ENCODE measurements at regions not wholly inside any gene's neighbourhood (a gene's known extent, or its start where the extent isn't known, plus 50 kb on each side); places are given as distances from the start of the nearest gene placed in this dataset.

DNA sequence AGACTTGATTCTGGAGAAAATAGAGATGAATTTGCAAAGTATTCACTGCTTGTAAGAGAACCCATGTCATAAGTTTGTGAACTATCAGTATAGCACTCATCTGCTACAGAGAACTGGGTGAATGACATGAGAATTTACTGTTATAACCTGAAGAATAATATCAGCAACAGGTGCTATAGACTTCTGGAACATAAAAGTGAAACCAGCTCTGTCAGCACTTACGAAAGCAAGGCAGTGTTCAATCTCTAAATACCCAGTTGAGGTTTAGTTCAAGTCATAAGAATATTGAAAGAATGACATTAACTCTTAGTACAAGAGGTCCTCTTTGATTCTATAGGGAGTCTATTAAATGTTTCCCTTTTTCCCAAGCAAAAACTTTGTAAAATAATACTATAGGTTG is 232.9 kb upstream of the ANKRD50 start:
- H3K9me3 ChIP-seq (ENCODE audit: control insufficient read depth in 4 of 4, insufficient read depth in 3 of 4, low read length in 3 of 4): no peaks in the 10 kb centered on the region
- no peak overlapping the region for H3K27ac ChIP-seq (ENCODE audit: low read depth in 1 of 2, low read length in 1 of 2)
- ATAC-seq (ENCODE audit: insufficient read depth, low FRiP score): no peak
- H3K4me3 ChIP-seq: no peak overlapping the region
- H3K9ac ChIP-seq (ENCODE audit: insufficient read depth in 1 of 2, low read length in 2 of 2): no peak overlapping the region
- TF ChIP-seq, protein P1, sequence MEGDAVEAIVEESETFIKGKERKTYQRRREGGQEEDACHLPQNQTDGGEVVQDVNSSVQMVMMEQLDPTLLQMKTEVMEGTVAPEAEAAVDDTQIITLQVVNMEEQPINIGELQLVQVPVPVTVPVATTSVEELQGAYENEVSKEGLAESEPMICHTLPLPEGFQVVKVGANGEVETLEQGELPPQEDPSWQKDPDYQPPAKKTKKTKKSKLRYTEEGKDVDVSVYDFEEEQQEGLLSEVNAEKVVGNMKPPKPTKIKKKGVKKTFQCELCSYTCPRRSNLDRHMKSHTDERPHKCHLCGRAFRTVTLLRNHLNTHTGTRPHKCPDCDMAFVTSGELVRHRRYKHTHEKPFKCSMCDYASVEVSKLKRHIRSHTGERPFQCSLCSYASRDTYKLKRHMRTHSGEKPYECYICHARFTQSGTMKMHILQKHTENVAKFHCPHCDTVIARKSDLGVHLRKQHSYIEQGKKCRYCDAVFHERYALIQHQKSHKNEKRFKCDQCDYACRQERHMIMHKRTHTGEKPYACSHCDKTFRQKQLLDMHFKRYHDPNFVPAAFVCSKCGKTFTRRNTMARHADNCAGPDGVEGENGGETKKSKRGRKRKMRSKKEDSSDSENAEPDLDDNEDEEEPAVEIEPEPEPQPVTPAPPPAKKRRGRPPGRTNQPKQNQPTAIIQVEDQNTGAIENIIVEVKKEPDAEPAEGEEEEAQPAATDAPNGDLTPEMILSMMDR (IDR thresholded peaks at IDR 0.05; ENCODE audit: control extremely low read depth, extremely low read depth): no peak
- DNase-seq: no peak
- WGBS, 2 donors: 68 to 86% methylated on average over 1 of the region's 1 CpG
- peaks cover 0 to 2% (median under 1%) of the 10 kb centered on the region in 3 donors for H3K27me3 ChIP-seq (ENCODE audit: control insufficient read depth in 3 of 3, insufficient read depth in 3 of 3, low read length in 2 of 3)
- peaks cover 0 to 5% (median 3%) of the 10 kb centered on the region in 5 donors for H3K4me1 ChIP-seq (ENCODE audit: control insufficient read depth in 5 of 5, insufficient read depth in 5 of 5, low read length in 5 of 5)
- no peaks in the 10 kb centered on the region for H3K36me3 ChIP-seq (ENCODE audit: control insufficient read depth in 4 of 4, insufficient read depth in 4 of 4, low read length in 4 of 4)

DNA sequence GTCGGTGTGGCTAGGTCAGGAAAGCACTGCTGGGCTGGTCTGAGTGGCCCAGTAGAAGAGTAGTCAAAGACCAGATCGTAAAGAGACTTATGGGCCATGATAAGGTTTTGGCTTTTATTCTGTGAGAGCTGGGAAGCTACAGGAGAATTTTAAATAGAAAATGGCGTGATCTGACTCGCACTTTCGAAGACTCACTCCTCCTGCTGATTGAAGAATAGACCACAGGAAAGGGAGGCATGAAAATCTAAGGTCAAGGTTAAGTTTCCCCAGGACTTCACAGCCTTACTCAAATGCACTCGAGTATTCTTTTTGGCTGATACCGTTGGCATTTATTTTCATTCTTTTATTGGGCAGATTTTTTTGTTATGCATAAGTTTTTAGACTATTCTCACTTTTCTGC is 231.4 kb upstream of the ANKRD50 start:
- DNase-seq (no peak), ATAC-seq (ENCODE audit: insufficient read depth, low FRiP score) (no peak)
- no peak overlapping the region for H3K4me3 ChIP-seq
- H3K9ac ChIP-seq (ENCODE audit: insufficient read depth in 1 of 2, low read length in 2 of 2): no peak overlapping the region
- TF ChIP-seq, protein P1 (IDR thresholded peaks at IDR 0.05; ENCODE audit: control extremely low read depth, extremely low read depth): no peak
- H3K9me3 ChIP-seq (ENCODE audit: control insufficient read depth in 4 of 4, insufficient read depth in 3 of 4, low read length in 3 of 4): no peaks in the 10 kb centered on the region
- no peak overlapping the region for H3K27ac ChIP-seq (ENCODE audit: low read depth in 1 of 2, low read length in 1 of 2)
- no peaks in the 10 kb centered on the region for H3K36me3 ChIP-seq (ENCODE audit: control insufficient read depth in 4 of 4, insufficient read depth in 4 of 4, low read length in 4 of 4)
- H3K4me1 ChIP-seq (ENCODE audit: control insufficient read depth in 5 of 5, insufficient read depth in 5 of 5, low read length in 5 of 5): peaks cover 0 to 5% (median 2%) of the 10 kb centered on the region in 5 donors
- peaks cover 0 to 8% (median 2%) of the 10 kb centered on the region in 3 donors for H3K27me3 ChIP-seq (ENCODE audit: control insufficient read depth in 3 of 3, insufficient read depth in 3 of 3, low read length in 2 of 3)
- 85 to 93% methylated on average over 7 of the region's 7 CpGs for WGBS, 2 donors

DNA sequence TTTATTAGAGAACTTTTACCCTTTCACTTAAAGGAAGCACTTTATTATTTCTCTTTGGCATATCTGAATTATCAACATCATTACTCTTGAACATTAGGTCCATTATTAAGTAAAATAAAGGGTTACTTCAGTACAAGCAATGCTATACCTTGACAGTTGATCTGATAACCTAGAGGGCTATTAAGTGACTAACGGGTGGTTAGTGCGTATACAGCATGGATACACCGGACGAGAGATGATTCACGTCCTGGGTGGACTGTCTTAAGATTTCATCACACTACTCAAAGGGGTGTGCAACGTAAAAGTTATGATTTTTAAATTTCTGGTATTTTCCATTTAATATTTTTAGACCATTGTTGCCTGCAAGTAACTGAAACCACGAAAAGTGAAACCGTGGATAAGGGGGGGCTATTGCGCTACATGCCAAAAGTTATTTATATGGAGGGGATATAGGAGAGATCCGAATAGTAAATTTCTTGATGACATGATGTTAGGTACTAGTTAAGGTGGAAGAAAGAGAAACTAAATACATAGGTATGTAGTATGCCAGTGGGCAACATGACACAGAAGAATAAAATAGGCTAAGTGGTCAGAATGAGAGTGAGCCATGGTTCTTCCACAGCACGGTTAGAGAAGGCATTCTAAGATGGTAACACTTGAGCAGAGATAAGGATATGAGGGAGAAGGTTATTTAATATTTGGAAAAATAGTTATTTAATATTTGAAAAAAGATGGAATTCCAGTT is 230.8 kb upstream of the ANKRD50 start:
- TF ChIP-seq, protein P1 (IDR thresholded peaks at IDR 0.05; ENCODE audit: control extremely low read depth, extremely low read depth): no peak
- Histone ChIP-seq H3K9me3 (ENCODE audit: control insufficient read depth in 4 of 4, insufficient read depth in 3 of 4, low read length in 3 of 4) (no peaks in the 10 kb centered on the region), H3K27ac (ENCODE audit: low read depth in 1 of 2, low read length in 1 of 2) (no peak overlapping the region), H3K4me3 (no peak overlapping the region), H3K4me1 (ENCODE audit: control insufficient read depth in 5 of 5, insufficient read depth in 5 of 5, low read length in 5 of 5) (peaks cover 0 to 5% (median 0%) of the 10 kb centered on the region in 5 donors), H3K9ac (ENCODE audit: insufficient read depth in 1 of 2, low read length in 2 of 2) (no peak overlapping the region), H3K27me3 (ENCODE audit: control insufficient read depth in 3 of 3, insufficient read depth in 3 of 3, low read length in 2 of 3) (peaks cover 0 to 10% (median 7%) of the 10 kb centered on the region in 3 donors), H3K36me3 (ENCODE audit: control insufficient read depth in 4 of 4, insufficient read depth in 4 of 4, low read length in 4 of 4) (no peaks in the 10 kb centered on the region)
- ATAC-seq (ENCODE audit: insufficient read depth, low FRiP score) (no peak), DNase-seq (no peak)
- WGBS, 2 donors: 89 to 96% methylated on average over 11 of the region's 11 CpGs

Data from lung (tissue), 11 donors.